ENCODE measurements at regions not wholly inside any gene's neighbourhood (a gene's known extent, or its start where the extent isn't known, plus 50 kb on each side); places are given as distances from the start of the nearest gene placed in this dataset.

- TF ChIP-seq CTCF (IDR thresholded peaks at IDR 0.05; ENCODE audit: low read depth, low read length), result no peak
- no peak for TF ChIP-seq POLR2A (IDR thresholded peaks at IDR 0.05; ENCODE audit: extremely low read depth, insufficient read length)
These were observed 70.9 kb upstream of the CCDC167 start for GRCh38 chr6:37570482-37571133.

All from NB4 (cell line).